NCI-H2171 treated with DMSO at 0.1 percent for 48 hours (cell line): ENCODE measurements at regions not wholly inside any gene's neighbourhood (a gene's known extent, or its start where the extent isn't known, plus 50 kb on each side); places are given as distances from the start of the nearest gene placed in this dataset.
A peak's percentile ranks its signal among the peaks of the same experiment; 100 is the strongest.
"Not testable (repeated sequence)": the region's sequence is repeated elsewhere in the genome, so short reads cannot be mapped to it uniquely, and the experiment has no call there.

Source experiments
- DNase-seq: peaks from one replicate; lab custom pipeline; 2025; lab: John Stamatoyannopoulos, UW

DNA sequence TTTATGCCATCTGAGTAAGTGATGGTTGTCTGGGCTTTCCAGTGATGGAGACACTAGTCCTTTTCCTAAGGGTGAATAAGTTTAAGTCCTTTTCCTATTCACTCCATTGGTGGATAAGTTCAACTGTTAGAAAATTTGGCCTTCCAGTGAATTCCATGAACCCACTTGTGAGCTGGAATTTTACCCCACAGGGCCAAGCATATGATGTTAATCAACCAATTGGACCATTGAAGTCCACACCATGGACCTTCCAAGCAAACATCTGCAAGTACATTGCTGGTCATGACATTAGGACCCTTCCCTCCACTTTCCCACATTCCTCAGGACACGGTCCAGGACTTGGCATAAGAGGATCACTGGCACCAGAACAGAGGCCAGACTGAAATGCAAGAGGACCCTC, 381.4 kb downstream of the RPS24 start:
- no peak for DNase-seq

- DNase-seq, result no peak
These were observed 382.7 kb downstream of the RPS24 start for GRCh38 chr10:78416031-78417011.

GRCh38 chr10:78417425-78418370, 384.0 kb downstream of the RPS24 start:
- DNase-seq, result no peak

DNA sequence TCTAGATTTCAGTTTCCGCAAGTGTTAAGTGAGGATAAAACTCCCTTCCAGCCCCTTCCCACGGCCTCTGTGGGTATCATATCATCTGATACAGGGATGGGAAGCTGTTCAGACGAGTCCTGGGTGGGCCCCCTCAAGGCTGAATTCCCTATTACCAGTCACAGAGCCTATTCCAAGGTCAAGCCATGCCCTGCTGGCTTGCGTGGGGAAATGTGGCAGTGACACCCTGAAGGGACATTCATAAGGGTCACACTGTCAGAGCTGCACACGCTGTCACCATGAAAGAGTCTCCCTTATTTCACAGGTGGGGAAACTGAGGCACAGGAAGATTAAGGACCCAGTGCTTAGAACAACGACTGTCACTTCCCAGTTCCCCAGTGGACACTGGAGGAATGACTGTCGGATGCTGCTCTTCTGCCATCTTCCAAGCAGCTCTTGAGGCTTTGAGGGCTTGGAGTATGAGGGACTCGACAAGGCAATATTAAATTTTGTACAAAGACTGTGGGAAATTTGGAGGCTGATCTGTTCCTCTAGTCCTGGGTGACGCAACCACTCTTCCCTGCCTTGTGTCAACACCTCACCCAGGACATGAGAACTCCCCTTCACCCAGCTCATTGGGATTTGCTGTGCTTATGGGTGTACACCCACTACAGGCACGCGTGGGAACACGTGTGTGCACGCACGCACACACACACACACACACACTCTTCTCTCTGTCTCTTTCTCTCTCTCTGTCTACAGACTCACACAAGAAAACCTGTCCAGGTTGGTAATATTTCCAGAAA, 386.0 kb downstream of the RPS24 start:
- DNase-seq, result no peak

DNA sequence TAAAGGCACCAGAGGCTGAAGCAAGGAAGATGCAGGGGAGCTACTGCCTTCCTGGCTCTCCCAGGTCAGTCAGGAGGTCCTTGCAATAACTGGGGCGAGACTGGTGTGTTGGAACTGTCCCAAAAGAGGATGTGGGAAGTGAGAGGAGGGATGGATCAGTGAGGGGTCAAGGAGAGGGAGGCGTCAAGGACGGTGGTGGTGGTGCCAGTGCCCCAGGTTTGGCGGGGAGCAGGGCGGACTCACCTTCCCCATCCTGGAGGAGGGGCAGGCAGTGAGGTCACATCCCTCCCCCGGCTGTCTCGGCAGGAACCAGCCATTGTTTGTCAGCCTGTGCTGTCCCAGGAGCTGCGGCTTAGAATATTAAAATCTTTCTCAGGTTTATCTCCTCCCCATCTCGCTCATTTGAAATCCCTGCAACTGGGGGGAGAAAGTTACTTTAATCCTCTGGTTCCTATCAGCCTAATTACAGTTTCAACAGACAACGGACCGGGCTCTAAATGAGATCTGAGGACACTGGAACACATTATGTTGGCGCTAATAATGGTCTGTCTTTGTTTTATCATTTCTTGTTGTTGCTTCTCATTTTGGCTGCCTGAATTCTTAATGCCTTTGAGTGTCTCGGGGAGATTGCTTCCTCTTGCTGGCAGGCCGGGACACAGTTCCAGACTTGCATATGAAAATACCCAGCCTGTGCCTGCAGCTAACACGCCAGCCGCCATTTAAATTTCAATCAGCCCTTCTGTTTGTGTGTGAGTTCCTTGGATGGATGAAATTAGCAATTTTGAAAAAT, 387.5 kb downstream of the RPS24 start:
- DNase-seq, result no peak

- not testable (repeated sequence) for DNase-seq
These were observed 390.4 kb downstream of the RPS24 start for GRCh38 chr10:78424050-78424449.

DNA sequence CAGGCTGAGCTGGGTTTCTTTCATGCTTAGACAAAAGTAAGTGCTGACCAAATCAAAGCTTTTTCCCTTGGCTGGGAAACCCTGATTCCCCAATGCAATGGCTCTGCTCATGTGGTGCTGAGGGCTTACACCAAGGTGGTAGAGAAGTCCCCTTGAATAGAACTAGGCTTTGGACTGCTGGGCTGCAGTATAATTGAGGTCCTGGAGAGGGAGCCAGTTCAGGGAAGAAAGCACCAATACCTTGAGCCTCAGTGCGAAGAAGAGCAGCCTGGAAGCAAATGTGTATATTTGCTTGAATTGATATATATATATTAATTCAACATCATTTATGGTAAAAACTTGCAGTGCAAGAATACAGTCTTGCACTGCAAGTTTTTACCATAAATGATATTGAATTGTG, 391.1 kb downstream of the RPS24 start:
- DNase-seq, result no peak

DNA sequence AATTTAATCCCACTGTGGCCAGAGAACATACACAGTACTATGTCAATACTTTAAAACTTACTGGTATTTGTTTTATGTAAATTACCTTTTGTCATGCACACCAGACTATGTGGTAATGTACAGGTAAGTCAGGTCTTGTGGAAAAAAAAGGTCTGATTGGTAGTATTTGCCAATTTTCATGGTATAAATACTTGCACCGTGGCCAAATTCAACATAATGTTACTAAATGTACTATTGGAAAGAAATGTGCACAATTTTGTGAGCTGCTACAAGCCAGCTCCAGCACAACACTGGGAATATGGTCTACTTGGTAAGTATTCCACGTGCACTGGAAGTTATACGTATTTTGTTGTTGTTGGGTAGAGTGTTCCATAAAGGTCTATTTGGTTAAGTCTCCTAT, 392.5 kb downstream of the RPS24 start:
- DNase-seq, result no peak

- no peak for DNase-seq
These were observed 393.9 kb downstream of the RPS24 start for GRCh38 chr10:78427497-78428031.

GRCh38 chr10:78428579-78428978, 394.9 kb downstream of the RPS24 start:
- DNase-seq, result no peak

DNA sequence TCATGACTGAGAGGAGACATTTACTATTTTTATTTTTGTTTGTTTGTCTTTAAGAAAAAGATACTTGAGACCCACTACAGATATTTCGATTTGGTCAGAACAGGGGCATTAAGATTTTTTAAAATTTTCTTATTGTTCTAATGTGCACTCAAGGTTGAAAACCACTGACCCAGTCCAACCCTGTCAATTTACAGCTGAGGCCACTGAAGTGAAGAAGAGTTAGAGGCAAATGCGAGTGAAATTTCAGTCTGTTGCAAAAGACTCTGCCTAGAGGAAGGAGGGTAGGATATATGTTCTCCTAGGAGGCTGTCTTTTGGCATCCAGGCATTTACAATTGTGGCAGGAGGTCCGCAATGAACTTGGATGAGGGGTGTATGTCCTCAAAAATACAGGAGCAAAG, 396.3 kb downstream of the RPS24 start:
- DNase-seq, result no peak

GRCh38 chr10:78432583-78432982, 398.9 kb downstream of the RPS24 start:
- DNase-seq, result no peak

DNA sequence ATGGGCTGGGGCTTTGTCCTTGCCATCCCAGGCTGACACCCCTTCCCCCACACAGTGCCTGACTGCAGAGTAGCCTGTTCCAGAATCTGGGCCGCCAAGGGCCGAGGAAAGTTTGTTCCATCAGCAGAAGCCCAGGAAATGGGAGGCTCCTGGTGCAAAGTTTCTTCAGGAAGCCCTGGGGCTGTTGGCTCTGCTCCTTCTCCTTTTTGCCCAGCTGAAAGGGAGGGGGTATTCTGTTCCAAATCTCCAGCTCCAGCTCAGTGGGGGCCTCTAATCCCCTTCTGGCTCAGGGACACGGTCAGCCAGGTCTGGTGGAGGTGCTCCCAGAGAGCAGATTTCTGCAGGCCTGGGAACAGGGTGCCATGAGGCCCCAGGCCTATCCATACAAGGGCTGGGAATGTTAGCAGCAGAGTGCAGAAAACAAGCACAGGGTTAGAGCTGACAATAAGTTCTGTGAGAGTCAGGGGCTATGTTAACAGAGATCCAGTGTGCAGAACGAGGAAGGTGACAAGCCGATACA, 399.5 kb downstream of the RPS24 start:
- no peak for DNase-seq

DNA sequence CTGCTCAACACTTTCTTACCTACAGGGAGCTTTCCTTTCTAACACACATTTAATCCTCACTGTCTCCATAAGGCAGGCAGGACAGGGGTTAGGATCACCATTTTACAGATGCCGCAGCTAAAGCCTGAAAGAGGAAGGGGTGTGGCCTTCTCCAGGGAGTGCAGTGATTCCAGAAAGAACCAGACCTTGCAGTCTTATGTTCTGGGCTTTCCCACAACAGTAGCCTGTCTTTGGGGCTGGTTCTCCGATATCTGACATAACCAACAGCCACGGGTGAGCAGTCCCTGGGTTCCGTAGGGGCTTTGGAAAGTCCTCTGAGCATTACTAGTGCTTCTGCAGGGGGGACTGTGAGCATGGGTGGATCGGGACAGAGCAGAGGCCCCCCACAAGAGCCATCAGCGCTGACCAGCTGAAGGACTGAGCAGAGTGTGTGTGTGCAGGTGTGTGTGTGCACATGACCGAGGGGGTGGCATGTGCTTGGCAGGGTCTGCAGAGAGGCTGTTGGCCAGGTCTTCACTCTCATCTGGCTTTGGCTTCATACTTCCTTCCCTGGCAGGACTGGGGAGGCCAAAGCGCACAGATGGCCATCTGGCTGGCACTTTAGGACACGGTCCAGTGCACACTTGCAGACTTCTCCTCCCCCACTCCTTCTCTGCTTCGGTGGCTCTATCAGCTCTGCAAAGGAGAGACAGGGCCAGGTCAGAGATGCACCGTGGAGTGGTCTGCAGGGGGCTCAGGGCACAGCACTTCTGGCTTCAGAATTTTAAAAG, 400.3 kb downstream of the RPS24 start:
- DNase-seq, result peak; percentile 43

- no peak for DNase-seq
These were observed 401.2 kb downstream of the RPS24 start for GRCh38 chr10:78434886-78435285.

DNA sequence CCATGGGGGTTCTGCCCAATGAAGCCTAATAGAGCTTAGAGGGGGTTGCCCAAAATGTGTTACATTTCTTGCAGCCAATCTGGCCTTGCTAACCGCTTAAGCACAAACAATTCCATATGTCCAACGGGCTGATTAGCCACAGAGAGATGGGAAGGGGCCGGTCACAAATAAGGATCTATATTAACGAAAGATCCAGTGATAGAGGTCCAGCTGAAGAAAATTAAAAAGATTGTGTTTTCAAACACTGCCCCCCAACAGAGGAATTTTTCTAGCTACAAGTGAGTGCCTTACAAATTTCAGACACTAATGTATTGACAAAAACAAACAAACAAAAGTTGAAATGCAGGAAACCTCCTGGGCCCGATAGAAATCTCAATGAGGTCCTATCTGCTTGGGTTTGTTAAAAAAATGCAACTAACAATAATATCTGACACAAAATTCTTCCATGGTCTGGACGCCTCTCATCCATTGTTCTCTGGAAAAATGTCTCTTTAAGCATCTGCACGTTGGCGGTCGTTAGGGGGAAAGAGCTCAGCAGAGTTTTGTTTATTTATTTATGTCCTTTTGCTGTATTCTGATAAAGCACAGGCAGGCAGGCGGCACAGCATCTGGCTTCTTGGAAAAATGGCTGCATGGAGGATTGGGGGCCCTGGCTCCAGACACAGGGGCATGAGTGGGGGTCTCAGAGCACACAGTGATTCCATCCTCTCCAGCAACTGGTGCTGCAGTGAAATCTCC, 402.0 kb downstream of the RPS24 start:
- DNase-seq, result no peak

- no peak for DNase-seq
These were observed 402.5 kb downstream of the RPS24 start for GRCh38 chr10:78436222-78436573.

GRCh38 chr10:78436706-78437406, 403.2 kb downstream of the RPS24 start:
- DNase-seq, result no peak

DNA sequence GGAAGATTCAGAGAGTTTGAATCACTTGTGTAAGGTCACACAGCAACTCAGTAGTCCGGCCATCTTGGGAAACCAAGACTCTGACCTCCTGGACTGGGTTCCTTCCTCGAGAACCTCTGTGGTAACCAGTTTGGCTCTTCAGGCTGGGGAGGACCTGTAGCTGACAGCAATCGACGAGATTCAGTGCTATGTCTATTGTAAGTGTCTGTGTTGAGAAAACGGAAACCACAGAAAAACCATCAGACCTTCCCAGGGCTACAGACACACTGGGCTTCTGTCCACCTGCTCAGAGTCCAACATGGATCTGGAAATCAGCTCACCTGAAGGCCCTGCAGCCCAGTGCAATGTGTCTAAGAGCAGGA, 403.7 kb downstream of the RPS24 start:
- DNase-seq, result no peak
